Upper lobe of left lung (tissue), 6 donors: ENCODE measurements at regions not wholly inside any gene's neighbourhood (a gene's known extent, or its start where the extent isn't known, plus 50 kb on each side); places are given as distances from the start of the nearest gene placed in this dataset.

Experiments used
- ATAC-seq, 2 donors: fragments of 200-7000 bp; cut with Tn5 transposase; one replicate each; pipeline ENCODE4 v1.9.1; 2022; ENCODE audit warnings: mild to moderate bottlenecking in 2 of 2, moderate library complexity in 2 of 2; ENCODE audit not compliant: low FRiP score in 2 of 2
- DNase-seq, 2 donors: peaks; one replicate each; pipeline ENCODE4 v3.0.0-alpha.2; 2019 to 2020
- H3K27ac ChIP-seq, 4 donors: fragments of 200-600 bp; sonication (generic); one replicate each; pipeline ENCODE4 v1.5.1; 2016 to 2019
- H3K27me3 ChIP-seq, 4 donors: fragments of 200-600 bp; sonication (generic); one replicate each; pipeline ENCODE4 v1.5.1; 2017 to 2019
- H3K36me3 ChIP-seq, 4 donors: fragments of 200-600 bp; sonication (generic); one replicate each; pipeline ENCODE4 v1.5.1; 2016 to 2019
- H3K4me1 ChIP-seq, 4 donors: fragments of 200-600 bp; sonication (generic); one replicate each; pipeline ENCODE4 v1.5.1; 2018 to 2019
- H3K4me3 ChIP-seq, 4 donors: fragments of 200-600 bp; sonication (generic); one replicate each; pipeline ENCODE4 v1.5.1; 2017 to 2019; ENCODE audit warnings: mild to moderate bottlenecking in 2 of 4, moderate library complexity in 1 of 4
- H3K9me3 ChIP-seq, 4 donors: fragments of 200-600 bp; sonication (generic); one replicate each; pipeline ENCODE4 v1.5.1; 2018 to 2019
- EP300 ChIP-seq, 4 donors: sonication (generic); formaldehyde crosslinking; IDR thresholded peaks; one replicate each; pipeline ENCODE4 v1.5.1; 2017; ENCODE audit warnings: antibody characterized with exemption in 4 of 4, control low read depth in 2 of 4
- POLR2A ChIP-seq, 4 donors: fragments of 450-650 bp; IDR thresholded peaks; one replicate each; pipeline ENCODE4 v1.5.1; 2016 to 2017; ENCODE audit warnings: antibody characterized with exemption in 4 of 4, mild to moderate bottlenecking in 2 of 4
- POLR2AphosphoS5 ChIP-seq, 2 donors: sonication (generic); formaldehyde crosslinking; IDR thresholded peaks; one replicate each; pipeline ENCODE4 v1.5.1; 2017; ENCODE audit warnings: antibody characterized with exemption in 2 of 2
- WGBS, 2 donors: methylation state at CpG; one replicate each; pipeline ENCODE4 v1.1.5; 2017 to 2018; 5-methylcytosine and 5-hydroxymethylcytosine counted together
- TF ChIP-seq, protein P1 (sequence below), 6 experiments: fragments of 450-650 bp in 4 of 6; fragments of 200-600 bp in 2 of 6; sonication (generic) in 2 of 6; IDR thresholded peaks; one replicate each; pipeline ENCODE4 v1.5.1; 2016 to 2019; ENCODE audit warnings: antibody characterized with exemption in 6 of 6
- donor health status: DM: no; HTN: no; CAD: no; lungs with moderate emphysema.
- donor health status: DM: no; HTN: yes; CAD: no; lungs with severe emphysema.

DNA sequence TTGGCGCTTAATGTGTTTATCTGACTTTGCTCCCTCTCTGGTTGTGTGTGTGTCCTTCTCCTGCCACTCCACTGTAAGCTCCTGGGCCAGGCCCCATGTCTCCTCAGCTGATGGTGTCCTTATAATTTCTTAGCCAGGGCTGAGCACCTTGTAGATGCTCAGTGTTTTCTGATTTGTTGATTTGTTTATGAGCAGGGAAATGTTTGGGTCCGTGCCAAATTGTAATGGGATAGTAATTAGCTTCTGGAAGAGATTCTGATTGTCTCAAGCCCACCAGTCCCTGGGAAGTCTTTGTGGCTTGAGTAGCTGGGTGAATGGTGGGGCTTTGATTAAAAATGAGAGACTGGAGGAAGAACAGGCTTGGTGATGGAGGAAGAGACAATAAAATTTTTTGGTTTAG, 270.5 kb downstream of the MYCN start:
- Histone ChIP-seq H3K9me3 (no peaks in the 10 kb centered on the region), H3K27ac (no peak overlapping the region), H3K4me1 (no peaks in the 10 kb centered on the region), H3K36me3 (no peaks in the 10 kb centered on the region), H3K27me3 (no peaks in the 10 kb centered on the region), H3K4me3 (no peak overlapping the region)
- ATAC-seq (no peak), DNase-seq (no peak)
- WGBS, 2 donors, result 85 to 87% methylated on average over 2 of the region's 2 CpGs
- TF ChIP-seq EP300 (IDR thresholded peaks at IDR 0.05) (no peak), POLR2A (IDR thresholded peaks at IDR 0.05) (no peak), POLR2AphosphoS5 (IDR thresholded peaks at IDR 0.05) (no peak)
- TF ChIP-seq, protein P1, sequence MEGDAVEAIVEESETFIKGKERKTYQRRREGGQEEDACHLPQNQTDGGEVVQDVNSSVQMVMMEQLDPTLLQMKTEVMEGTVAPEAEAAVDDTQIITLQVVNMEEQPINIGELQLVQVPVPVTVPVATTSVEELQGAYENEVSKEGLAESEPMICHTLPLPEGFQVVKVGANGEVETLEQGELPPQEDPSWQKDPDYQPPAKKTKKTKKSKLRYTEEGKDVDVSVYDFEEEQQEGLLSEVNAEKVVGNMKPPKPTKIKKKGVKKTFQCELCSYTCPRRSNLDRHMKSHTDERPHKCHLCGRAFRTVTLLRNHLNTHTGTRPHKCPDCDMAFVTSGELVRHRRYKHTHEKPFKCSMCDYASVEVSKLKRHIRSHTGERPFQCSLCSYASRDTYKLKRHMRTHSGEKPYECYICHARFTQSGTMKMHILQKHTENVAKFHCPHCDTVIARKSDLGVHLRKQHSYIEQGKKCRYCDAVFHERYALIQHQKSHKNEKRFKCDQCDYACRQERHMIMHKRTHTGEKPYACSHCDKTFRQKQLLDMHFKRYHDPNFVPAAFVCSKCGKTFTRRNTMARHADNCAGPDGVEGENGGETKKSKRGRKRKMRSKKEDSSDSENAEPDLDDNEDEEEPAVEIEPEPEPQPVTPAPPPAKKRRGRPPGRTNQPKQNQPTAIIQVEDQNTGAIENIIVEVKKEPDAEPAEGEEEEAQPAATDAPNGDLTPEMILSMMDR (IDR thresholded peaks at IDR 0.05), result no peak

DNA sequence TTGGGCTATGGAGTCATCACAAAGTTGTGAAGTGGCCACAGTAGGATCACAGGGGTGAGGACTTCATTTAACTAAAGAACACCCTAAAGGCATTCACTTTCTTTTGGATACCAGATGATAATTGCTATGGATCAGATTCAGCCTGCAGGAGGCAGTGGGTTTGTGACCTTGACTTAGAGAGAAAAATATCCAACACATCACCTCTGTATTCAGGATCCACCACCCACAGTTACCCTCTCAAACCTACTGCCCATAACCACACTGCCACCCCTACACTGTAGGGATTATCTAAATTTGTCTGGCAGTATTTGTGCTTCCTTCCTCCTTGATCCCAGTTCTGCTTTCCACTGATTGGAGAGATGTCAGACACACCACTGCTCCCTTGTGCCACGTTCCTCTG, 269.4 kb downstream of the MYCN start:
- no peak for ATAC-seq
- H3K27me3 ChIP-seq, result no peaks in the 10 kb centered on the region
- TF ChIP-seq POLR2AphosphoS5 (IDR thresholded peaks at IDR 0.05), result no peak
- TF ChIP-seq, protein P1 (IDR thresholded peaks at IDR 0.05), result no peak
- TF ChIP-seq EP300 (IDR thresholded peaks at IDR 0.05), result no peak
- no peak for TF ChIP-seq POLR2A (IDR thresholded peaks at IDR 0.05)

GRCh38 chr2:16208921-16209320, 268.6 kb downstream of the MYCN start:
- no peak for ATAC-seq
- Histone ChIP-seq H3K36me3 (no peaks in the 10 kb centered on the region), H3K4me1 (no peaks in the 10 kb centered on the region), H3K4me3 (no peak overlapping the region), H3K27me3 (no peaks in the 10 kb centered on the region), H3K27ac (no peak overlapping the region), H3K9me3 (no peaks in the 10 kb centered on the region)
- WGBS, 2 donors, result 77 to 83% methylated on average over 1 of the region's 1 CpG
- no peak for DNase-seq
- TF ChIP-seq EP300 (IDR thresholded peaks at IDR 0.05) (no peak), POLR2AphosphoS5 (IDR thresholded peaks at IDR 0.05) (no peak), POLR2A (IDR thresholded peaks at IDR 0.05) (no peak)
- TF ChIP-seq, protein P1 (IDR thresholded peaks at IDR 0.05), result no peak

More for the DNA sequence above, 269.4 kb downstream of the MYCN start:
- no peaks in the 10 kb centered on the region for H3K36me3 ChIP-seq
- no peak overlapping the region for H3K4me3 ChIP-seq
- no peaks in the 10 kb centered on the region for H3K9me3 ChIP-seq
- H3K27ac ChIP-seq, result no peak overlapping the region
- WGBS, 2 donors, result 32 to 35% methylated on average over 1 of the region's 1 CpG
- DNase-seq, result no peak
- no peaks in the 10 kb centered on the region for H3K4me1 ChIP-seq

DNA sequence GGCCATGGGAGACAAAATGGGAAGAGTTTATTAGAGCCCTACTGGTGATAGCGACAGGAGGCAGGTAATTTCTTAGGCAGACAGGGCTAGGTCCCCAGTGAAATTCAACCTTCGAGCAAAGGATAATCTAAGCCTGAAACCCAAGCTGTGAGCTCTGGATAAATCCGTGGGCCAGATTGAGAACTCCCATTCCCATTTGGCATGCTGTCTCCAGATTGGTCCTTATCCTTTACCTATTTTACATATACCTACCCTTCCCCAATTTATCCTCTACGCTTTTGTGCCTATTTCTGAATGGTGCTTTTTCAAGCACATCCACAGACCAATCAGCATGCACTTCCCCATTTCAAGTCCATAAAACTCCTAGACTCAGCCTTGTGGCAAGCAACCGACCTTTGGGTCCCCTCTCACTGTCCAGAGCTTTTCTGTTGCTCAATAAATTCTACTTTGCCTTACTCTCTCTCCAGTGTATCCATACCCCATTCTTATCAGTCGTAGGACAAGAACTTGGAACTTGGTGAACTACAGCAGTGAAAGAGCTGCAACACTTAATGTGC, 268.0 kb downstream of the MYCN start:
- WGBS, 2 donors, result 71 to 83% methylated on average over 5 of the region's 6 CpGs
- H3K4me1 ChIP-seq, result no peaks in the 10 kb centered on the region
- H3K27me3 ChIP-seq, result no peaks in the 10 kb centered on the region
- no peaks in the 10 kb centered on the region for H3K36me3 ChIP-seq
- no peaks in the 10 kb centered on the region for H3K9me3 ChIP-seq
- no peak for ATAC-seq
- TF ChIP-seq POLR2AphosphoS5 (IDR thresholded peaks at IDR 0.05), result no peak
- no peak for DNase-seq
- no peak overlapping the region for H3K27ac ChIP-seq
- H3K4me3 ChIP-seq, result no peak overlapping the region

DNA sequence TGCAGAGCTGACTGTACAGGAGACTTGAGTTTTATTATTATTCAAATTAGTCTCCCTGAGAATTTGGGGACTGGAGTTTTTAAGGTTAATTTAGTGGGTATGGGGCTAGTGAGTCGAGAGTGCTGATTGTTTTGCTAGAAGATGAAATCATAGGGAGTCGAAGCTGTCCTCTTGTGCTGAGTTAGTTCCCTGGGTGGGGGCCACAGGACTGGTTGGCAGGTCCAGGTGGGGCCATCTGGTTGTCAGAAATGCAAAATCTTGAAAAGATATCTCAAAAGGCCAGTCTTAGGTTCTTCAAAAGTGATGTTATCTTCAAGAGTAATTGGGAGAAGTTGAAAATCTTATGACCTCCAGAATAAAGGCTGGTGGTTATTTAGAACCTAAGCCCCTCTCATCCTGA, 267.3 kb downstream of the MYCN start:
- WGBS, 2 donors, result 83 to 85% methylated on average over 2 of the region's 2 CpGs
- TF ChIP-seq POLR2AphosphoS5 (IDR thresholded peaks at IDR 0.05) (no peak), POLR2A (IDR thresholded peaks at IDR 0.05) (no peak), EP300 (IDR thresholded peaks at IDR 0.05) (no peak)
- TF ChIP-seq, protein P1 (IDR thresholded peaks at IDR 0.05), result no peak

More for the DNA sequence above, 267.3 kb downstream of the MYCN start:
- DNase-seq, result no peak
- ATAC-seq, result no peak
- H3K36me3 ChIP-seq, result no peaks in the 10 kb centered on the region
- no peak overlapping the region for H3K27ac ChIP-seq
- H3K4me3 ChIP-seq, result no peak overlapping the region
- H3K4me1 ChIP-seq, result no peaks in the 10 kb centered on the region
- no peaks in the 10 kb centered on the region for H3K9me3 ChIP-seq
- no peaks in the 10 kb centered on the region for H3K27me3 ChIP-seq
